OCI-LY3 (cell line): ENCODE measurements at regions not wholly inside any gene's neighbourhood (a gene's known extent, or its start where the extent isn't known, plus 50 kb on each side); places are given as distances from the start of the nearest gene placed in this dataset.

Experiments used
- CTCF ChIP-seq: fragments of 200-600, 300-600 bp; sonication (generic); IDR thresholded peaks from 2 replicates; pipeline ENCODE4 v1.5.1; 2014; ENCODE audit warnings: antibody characterized with exemption, low read length, low read depth
- EZH2phosphoT487 ChIP-seq: fragments of 200-600 bp; shearing (Covaris generic); IDR thresholded peaks from 2 replicates; pipeline ENCODE4 v1.6.1; 2018; ENCODE audit warnings: antibody characterized with exemption, mixed run types, low read depth

GRCh38 chr9:26142631-26143030, 464.4 kb upstream of the TUSC1 start:
- TF ChIP-seq CTCF: no peak
- no peak for TF ChIP-seq EZH2phosphoT487
